DOHH2 (cell line): ENCODE measurements at regions not wholly inside any gene's neighbourhood (a gene's known extent, or its start where the extent isn't known, plus 50 kb on each side); places are given as distances from the start of the nearest gene placed in this dataset.

ENCODE experiments used
- H3F3A ChIP-seq: fragments of 200-600 bp; sonication (generic), shearing (Covaris generic); 2 replicates; pipeline ENCODE4 v1.6.0; 2016; ENCODE audit warnings: antibody characterized with exemption, mild to moderate bottlenecking; ENCODE audit not compliant: control insufficient read depth, insufficient read depth
- H3K27ac ChIP-seq: fragments of 200-600 bp; sonication (generic); 2 replicates; pipeline ENCODE4 v1.5.1; 2014; ENCODE audit warnings: low read depth, mild to moderate bottlenecking, low read length, moderate library complexity
- H3K27me3 ChIP-seq: fragments of 200-600 bp; sonication (generic); 2 replicates; pipeline ENCODE4 v1.6.1; 2014; ENCODE audit warnings: mild to moderate bottlenecking, low read length, mixed read lengths; ENCODE audit not compliant: control insufficient read depth
- H3K36me3 ChIP-seq: fragments of 200-600 bp; sonication (generic); 2 replicates; pipeline ENCODE4 v1.6.1; 2014; ENCODE audit warnings: mild to moderate bottlenecking, low read length, moderate library complexity, mixed read lengths; ENCODE audit not compliant: control insufficient read depth
- H3K4me1 ChIP-seq: fragments of 200-600 bp; sonication (generic); 2 replicates; pipeline ENCODE4 v1.6.1; 2014; ENCODE audit warnings: mild to moderate bottlenecking, low read length, mixed read lengths; ENCODE audit not compliant: control insufficient read depth
- H3K4me2 ChIP-seq: fragments of 200-600 bp; sonication (generic); 2 replicates; pipeline ENCODE4 v1.6.0; 2014; ENCODE audit warnings: mild to moderate bottlenecking, low read length, moderate library complexity
- H3K4me3 ChIP-seq: fragments of 200-600 bp; sonication (generic); 2 replicates; pipeline ENCODE4 v1.5.1; 2014; ENCODE audit warnings: mild to moderate bottlenecking, low read length, mixed read lengths
- H3K79me2 ChIP-seq: fragments of 200-600 bp; sonication (generic); 2 replicates; pipeline ENCODE4 v1.6.1; 2014; ENCODE audit warnings: mild to moderate bottlenecking, low read length, mixed read lengths; ENCODE audit not compliant: control insufficient read depth
- H3K9me2 ChIP-seq: fragments of 200-600 bp; sonication (generic); replicated peaks from 2 replicates; pipeline ENCODE4 v1.6.1; 2014; ENCODE audit warnings: mild to moderate bottlenecking, low read length, mixed read lengths; ENCODE audit not compliant: control insufficient read depth
- H3K9me3 ChIP-seq: fragments of 200-600 bp; sonication (generic); 2 replicates; pipeline ENCODE4 v1.6.1; 2014; ENCODE audit warnings: antibody characterized with exemption, low read length, mixed read lengths; ENCODE audit not compliant: control insufficient read depth, insufficient read depth
- H4K20me1 ChIP-seq: fragments of 200-600 bp; sonication (generic); 2 replicates; pipeline ENCODE4 v1.6.0; 2014; ENCODE audit warnings: low read depth, mild to moderate bottlenecking, antibody characterized with exemption, low read length, moderate library complexity; ENCODE audit not compliant: control insufficient read depth, insufficient read depth
- EZH2phosphoT487 ChIP-seq: fragments of 200-600 bp; sonication (generic); IDR thresholded peaks from 2 replicates; pipeline ENCODE4 v1.6.1; 2017; ENCODE audit warnings: borderline replicate concordance, mild to moderate bottlenecking, antibody characterized with exemption, low read length, moderate library complexity, mixed read lengths
- TF ChIP-seq, protein P1 (sequence below): fragments of 200-600 bp; sonication (generic); IDR thresholded peaks from one replicate; pipeline ENCODE4 v1.5.1; 2014; ENCODE audit warnings: antibody characterized with exemption, mild to moderate bottlenecking, low read depth, low read length; ENCODE audit not compliant: poor library complexity, severe bottlenecking

DNA sequence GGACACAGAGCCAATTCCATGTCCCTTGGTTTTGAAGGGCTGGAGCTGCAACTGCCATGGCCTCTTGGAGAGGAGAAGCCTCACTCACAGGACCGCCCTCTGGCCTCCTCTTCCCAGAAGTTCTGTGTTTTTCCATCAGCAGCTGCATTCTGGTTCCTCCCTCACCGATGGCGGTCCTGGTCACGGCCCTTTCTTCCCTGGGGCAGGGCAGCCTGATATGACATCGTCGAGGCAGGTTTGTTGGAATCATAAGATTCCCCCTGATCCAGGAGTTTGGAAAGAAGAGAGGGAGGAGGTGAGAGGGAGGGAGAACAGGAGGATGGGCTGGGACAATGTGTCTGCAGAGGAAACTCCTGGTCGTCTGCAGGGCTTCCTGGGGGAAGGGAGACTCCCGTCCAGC, 82.7 kb upstream of the PDZD8 start:
- no peaks in the 10 kb centered on the region for H3F3A ChIP-seq
- H3K9me3 ChIP-seq: peaks cover under 1% of the 10 kb centered on the region; the same call in 1 of the 2 replicates
- TF ChIP-seq, protein P1, sequence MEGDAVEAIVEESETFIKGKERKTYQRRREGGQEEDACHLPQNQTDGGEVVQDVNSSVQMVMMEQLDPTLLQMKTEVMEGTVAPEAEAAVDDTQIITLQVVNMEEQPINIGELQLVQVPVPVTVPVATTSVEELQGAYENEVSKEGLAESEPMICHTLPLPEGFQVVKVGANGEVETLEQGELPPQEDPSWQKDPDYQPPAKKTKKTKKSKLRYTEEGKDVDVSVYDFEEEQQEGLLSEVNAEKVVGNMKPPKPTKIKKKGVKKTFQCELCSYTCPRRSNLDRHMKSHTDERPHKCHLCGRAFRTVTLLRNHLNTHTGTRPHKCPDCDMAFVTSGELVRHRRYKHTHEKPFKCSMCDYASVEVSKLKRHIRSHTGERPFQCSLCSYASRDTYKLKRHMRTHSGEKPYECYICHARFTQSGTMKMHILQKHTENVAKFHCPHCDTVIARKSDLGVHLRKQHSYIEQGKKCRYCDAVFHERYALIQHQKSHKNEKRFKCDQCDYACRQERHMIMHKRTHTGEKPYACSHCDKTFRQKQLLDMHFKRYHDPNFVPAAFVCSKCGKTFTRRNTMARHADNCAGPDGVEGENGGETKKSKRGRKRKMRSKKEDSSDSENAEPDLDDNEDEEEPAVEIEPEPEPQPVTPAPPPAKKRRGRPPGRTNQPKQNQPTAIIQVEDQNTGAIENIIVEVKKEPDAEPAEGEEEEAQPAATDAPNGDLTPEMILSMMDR: no peak
- no peak for TF ChIP-seq EZH2phosphoT487
- H3K4me1 ChIP-seq: no peaks in the 10 kb centered on the region
- no peaks in the 10 kb centered on the region for H3K36me3 ChIP-seq
- no peak overlapping the region for H3K27ac ChIP-seq
- H3K4me2 ChIP-seq: no peak overlapping the region
- H3K9me2 ChIP-seq: no peaks in the 10 kb centered on the region
- H4K20me1 ChIP-seq: no peaks in the 10 kb centered on the region
- no peaks in the 10 kb centered on the region for H3K27me3 ChIP-seq
- no peak overlapping the region for H3K4me3 ChIP-seq
- H3K79me2 ChIP-seq: no peaks in the 10 kb centered on the region

DNA sequence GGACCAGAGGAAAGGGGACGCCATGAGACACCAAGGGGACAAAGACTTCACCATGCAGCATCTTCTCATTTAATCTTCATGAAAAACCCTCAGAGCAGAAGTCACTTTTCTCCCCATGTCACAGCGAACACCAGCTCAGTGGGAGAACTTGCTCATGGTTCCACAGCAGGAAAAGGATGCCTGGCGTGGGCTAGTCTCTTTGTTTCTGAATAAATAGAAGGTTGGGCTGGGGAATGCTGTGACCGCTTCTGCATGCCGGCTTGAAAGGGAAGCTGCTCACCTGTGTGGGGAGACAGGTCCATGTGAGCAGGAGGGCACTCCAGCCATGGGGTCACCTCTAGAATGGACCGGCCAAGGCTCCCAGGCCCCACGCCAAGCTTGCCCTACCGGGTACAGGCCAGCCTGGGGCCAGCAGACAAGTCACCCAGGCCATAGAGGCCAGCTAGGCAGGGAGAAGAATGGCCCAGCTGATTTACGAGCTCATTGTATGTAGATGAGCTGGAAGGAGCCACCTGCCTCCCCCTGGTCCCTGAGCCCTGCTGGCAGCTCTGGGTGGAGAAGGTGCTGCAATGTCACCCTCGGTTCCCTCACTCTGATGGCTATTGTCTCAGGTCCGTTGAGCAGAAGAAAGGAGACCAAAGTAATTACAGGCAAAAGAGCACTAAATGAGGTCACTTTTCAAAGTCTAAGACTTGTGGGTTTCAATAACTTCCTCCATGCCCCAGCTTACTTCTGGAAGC, 82.0 kb upstream of the PDZD8 start:
- TF ChIP-seq, protein P1: no peak
- no peak for TF ChIP-seq EZH2phosphoT487
- Histone ChIP-seq H3K4me2 (no peak overlapping the region), H3K27ac (no peak overlapping the region)

DNA sequence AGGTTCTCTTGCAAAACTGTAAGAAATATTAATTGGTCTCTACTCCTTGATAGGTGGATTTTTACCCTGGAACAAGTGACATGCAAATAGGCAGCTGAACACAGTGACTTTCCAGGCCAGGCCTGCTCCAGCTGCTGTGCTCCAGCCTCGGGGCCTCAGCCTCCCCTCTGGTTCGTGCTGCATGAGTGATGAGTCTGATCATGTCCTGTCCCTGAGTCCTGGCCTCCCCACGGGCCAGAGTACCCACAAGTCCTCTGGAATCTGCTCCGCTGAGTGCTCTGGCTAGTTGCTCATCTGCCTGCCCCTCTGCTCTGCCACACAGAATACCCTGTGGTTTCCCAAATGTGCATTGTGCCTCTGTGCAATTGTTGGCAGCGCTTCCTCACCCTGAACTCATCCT, 80.1 kb upstream of the PDZD8 start:
- Histone ChIP-seq H3K27ac (no peak overlapping the region), H3K9me2 (no peaks in the 10 kb centered on the region), H3K79me2 (no peaks in the 10 kb centered on the region), H3K4me1 (no peaks in the 10 kb centered on the region), H3K27me3 (no peaks in the 10 kb centered on the region), H3K4me3 (no peak overlapping the region), H3K9me3 (0 out of 2 replicates have a peak, but pooled peaks cover 4% of the 10 kb centered on the region), H3K4me2 (no peak overlapping the region), H4K20me1 (no peaks in the 10 kb centered on the region), H3F3A (no peaks in the 10 kb centered on the region), H3K36me3 (no peaks in the 10 kb centered on the region)
- no peak for TF ChIP-seq EZH2phosphoT487
- TF ChIP-seq, protein P1: no peak

More for the DNA sequence above, 82.0 kb upstream of the PDZD8 start:
- H3K9me3 ChIP-seq: 0 out of 2 replicates have a peak, but pooled peaks cover 4% of the 10 kb centered on the region
- H3K4me1 ChIP-seq: no peaks in the 10 kb centered on the region
- no peaks in the 10 kb centered on the region for H4K20me1 ChIP-seq
- H3K9me2 ChIP-seq: no peaks in the 10 kb centered on the region
- no peaks in the 10 kb centered on the region for H3F3A ChIP-seq
- no peaks in the 10 kb centered on the region for H3K79me2 ChIP-seq
- H3K36me3 ChIP-seq: no peaks in the 10 kb centered on the region
- no peak overlapping the region for H3K4me3 ChIP-seq
- no peaks in the 10 kb centered on the region for H3K27me3 ChIP-seq
